SK-N-MC (cell line): ENCODE measurements at regions not wholly inside any gene's neighbourhood (a gene's known extent, or its start where the extent isn't known, plus 50 kb on each side); places are given as distances from the start of the nearest gene placed in this dataset.
"Not testable (repeated sequence)": the region's sequence is repeated elsewhere in the genome, so short reads cannot be mapped to it uniquely, and the experiment has no call there.

ENCODE experiments used
- EZH2 ChIP-seq: fragments of 200-600 bp; sonication (generic); IDR thresholded peaks from one replicate; pipeline ENCODE4 v1.6.1; 2017; ENCODE audit warnings: antibody characterized with exemption
- POLR2AphosphoS5 ChIP-seq: IDR thresholded peaks from 2 replicates; pipeline ENCODE4 v1.6.1; 2012; ENCODE audit warnings: mild to moderate bottlenecking, low read depth, low read length, borderline replicate concordance

- TF ChIP-seq POLR2AphosphoS5, EZH2: not testable (repeated sequence)
Measured at GRCh38 chr2:87352178-87352934, 330.7 kb upstream of the PLGLB1 start.
